Neural cell (in vitro differentiated cells): ENCODE measurements at regions not wholly inside any gene's neighbourhood (a gene's known extent, or its start where the extent isn't known, plus 50 kb on each side); places are given as distances from the start of the nearest gene placed in this dataset.

Experiments used
- CTCF ChIP-seq: fragments of 450-650 bp; IDR thresholded peaks from 2 replicates; pipeline ENCODE4 v1.5.1; 2014; ENCODE audit warnings: antibody characterized with exemption, mild to moderate bottlenecking, moderate library complexity; ENCODE audit not compliant: poor library complexity, severe bottlenecking
- POLR2AphosphoS5 ChIP-seq: IDR thresholded peaks from 2 replicates; pipeline ENCODE4 v1.6.1; 2012
- SMC3 ChIP-seq: fragments of 450-650 bp; conservative IDR thresholded peaks from 2 replicates; pipeline ENCODE4 v1.6.1; 2014; ENCODE audit warnings: antibody characterized with exemption, mild to moderate bottlenecking, moderate library complexity; ENCODE audit not compliant: poor library complexity

DNA sequence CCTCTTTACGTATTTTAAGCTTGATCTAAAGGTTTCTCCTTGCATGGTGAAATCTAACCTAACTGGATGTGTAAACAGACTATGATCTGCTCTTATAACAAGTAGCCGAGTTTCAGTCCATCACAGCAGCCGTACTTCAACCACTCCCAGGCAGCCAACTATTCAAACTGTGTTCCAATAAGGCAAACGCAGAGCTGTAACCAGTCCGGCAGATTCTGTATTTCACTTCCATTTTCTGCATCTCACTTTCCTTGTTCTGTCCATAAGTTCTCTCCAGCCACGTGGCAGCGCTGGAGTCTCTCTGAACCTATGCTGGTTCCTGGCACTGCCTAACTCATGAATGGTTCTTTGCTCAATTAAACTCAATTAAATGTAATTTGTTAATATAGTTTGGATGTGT, 132.6 kb downstream of the FHDC1 start:
- TF ChIP-seq CTCF (no peak), SMC3 (no peak), POLR2AphosphoS5 (no peak)
